ENCODE measurements at regions not wholly inside any gene's neighbourhood (a gene's known extent, or its start where the extent isn't known, plus 50 kb on each side); places are given as distances from the start of the nearest gene placed in this dataset.
"Not testable (repeated sequence)": the region's sequence is repeated elsewhere in the genome, so short reads cannot be mapped to it uniquely, and the experiment has no call there.

DNA sequence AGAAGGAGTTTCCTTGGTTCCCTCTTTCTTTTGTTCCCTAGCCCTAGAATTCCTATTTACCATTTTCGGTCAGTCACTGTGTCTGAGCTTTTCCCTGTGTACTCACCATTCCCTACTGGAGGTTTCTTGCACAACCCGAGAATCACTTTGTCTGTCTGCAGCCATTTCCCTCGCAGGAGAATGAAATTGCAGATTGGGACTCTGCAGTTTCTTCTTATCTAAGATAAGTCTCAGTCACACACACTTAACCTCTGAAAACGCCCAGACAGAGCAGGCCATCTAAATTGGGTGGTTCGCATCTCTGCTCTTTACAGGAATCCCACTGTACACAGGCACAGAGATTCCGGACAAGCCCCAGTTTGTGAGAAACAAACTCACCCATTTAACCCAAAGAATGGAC is 58.6 kb upstream of the CNTNAP2 start:
- Histone ChIP-seq H3K9me3 (ENCODE audit: control insufficient read depth in 1 of 2, low read length in 2 of 2) (no peaks in the 10 kb centered on the region), H3K27me3 (ENCODE audit: low read depth, low read length) (no peaks in the 10 kb centered on the region), H3K4me3 (ENCODE audit: low read depth in 1 of 2, low read length in 2 of 2) (no peak overlapping the region), H3K27ac (ENCODE audit: low read length) (no peak overlapping the region), H3K4me1 (ENCODE audit: control insufficient read depth in 1 of 2, insufficient read depth in 2 of 2, low read length in 2 of 2) (no peaks in the 10 kb centered on the region), H3K36me3 (ENCODE audit: control insufficient read depth in 1 of 2, insufficient read depth in 2 of 2, low read length in 2 of 2) (no peaks in the 10 kb centered on the region)

GRCh38 chr7:146054909-146055308 is 61.7 kb upstream of the CNTNAP2 start:
- no peaks in the 10 kb centered on the region for H3K9me3 ChIP-seq (ENCODE audit: control insufficient read depth in 1 of 2, low read length in 2 of 2)
- no peak overlapping the region for H3K27ac ChIP-seq (ENCODE audit: low read length)
- H3K36me3 ChIP-seq (ENCODE audit: control insufficient read depth in 1 of 2, insufficient read depth in 2 of 2, low read length in 2 of 2): no peaks in the 10 kb centered on the region
- H3K27me3 ChIP-seq (ENCODE audit: low read depth, low read length): no peaks in the 10 kb centered on the region
- H3K4me3 ChIP-seq (ENCODE audit: low read depth in 1 of 2, low read length in 2 of 2): no peak overlapping the region
- H3K4me1 ChIP-seq (ENCODE audit: control insufficient read depth in 1 of 2, insufficient read depth in 2 of 2, low read length in 2 of 2): no peaks in the 10 kb centered on the region

- Histone ChIP-seq H3K4me1 (ENCODE audit: control insufficient read depth in 1 of 2, insufficient read depth in 2 of 2, low read length in 2 of 2) (no peaks in the 10 kb centered on the region), H3K4me3 (ENCODE audit: low read depth in 1 of 2, low read length in 2 of 2) (no peak overlapping the region), H3K36me3 (ENCODE audit: control insufficient read depth in 1 of 2, insufficient read depth in 2 of 2, low read length in 2 of 2) (no peaks in the 10 kb centered on the region), H3K27ac (ENCODE audit: low read length) (no peak overlapping the region), H3K27me3 (ENCODE audit: low read depth, low read length) (no peaks in the 10 kb centered on the region), H3K9me3 (ENCODE audit: control insufficient read depth in 1 of 2, low read length in 2 of 2) (no peaks in the 10 kb centered on the region)
Observed at GRCh38 chr7:146053492-146053891, 63.1 kb upstream of the CNTNAP2 start.

DNA sequence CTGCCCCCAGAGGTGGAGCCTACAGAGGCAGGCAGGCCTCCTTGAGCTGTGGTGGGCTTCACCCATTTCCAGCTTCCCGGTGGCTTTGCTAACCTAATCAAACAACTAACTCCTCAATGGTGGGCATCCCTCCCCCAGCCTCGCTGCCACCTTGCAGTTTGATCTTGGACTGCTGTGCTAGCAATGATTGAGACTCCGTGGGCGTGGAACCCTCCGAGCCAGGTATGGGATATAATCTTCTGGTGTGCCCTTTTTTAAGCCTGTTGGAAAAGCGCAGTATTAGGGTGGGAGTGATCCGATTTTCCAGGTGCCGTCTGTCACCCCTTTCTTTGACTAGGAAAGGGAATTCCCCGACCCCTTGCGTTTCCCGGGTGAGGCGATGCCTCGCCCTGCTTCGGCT is 73.3 kb upstream of the CNTNAP2 start:
- not testable (repeated sequence) for H3K4me1 ChIP-seq (ENCODE audit: control insufficient read depth in 1 of 2, insufficient read depth in 2 of 2, low read length in 2 of 2); H3K36me3 ChIP-seq (ENCODE audit: control insufficient read depth in 1 of 2, insufficient read depth in 2 of 2, low read length in 2 of 2); H3K4me3 ChIP-seq (ENCODE audit: low read depth in 1 of 2, low read length in 2 of 2); H3K27ac ChIP-seq (ENCODE audit: low read length); H3K9me3 ChIP-seq (ENCODE audit: control insufficient read depth in 1 of 2, low read length in 2 of 2); H3K27me3 ChIP-seq (ENCODE audit: low read depth, low read length)

- H3K4me3 ChIP-seq (ENCODE audit: low read depth in 1 of 2, low read length in 2 of 2): no peak overlapping the region
- no peaks in the 10 kb centered on the region for H3K36me3 ChIP-seq (ENCODE audit: control insufficient read depth in 1 of 2, insufficient read depth in 2 of 2, low read length in 2 of 2)
- H3K27ac ChIP-seq (ENCODE audit: low read length): no peak overlapping the region
- H3K9me3 ChIP-seq (ENCODE audit: control insufficient read depth in 1 of 2, low read length in 2 of 2): peaks cover 0 to 6% of the 10 kb centered on the region in 2 donors
- H3K27me3 ChIP-seq (ENCODE audit: low read depth, low read length): no peaks in the 10 kb centered on the region
- no peaks in the 10 kb centered on the region for H3K4me1 ChIP-seq (ENCODE audit: control insufficient read depth in 1 of 2, insufficient read depth in 2 of 2, low read length in 2 of 2)
Observed at GRCh38 chr7:146028251-146028750, 88.3 kb upstream of the CNTNAP2 start.

DNA sequence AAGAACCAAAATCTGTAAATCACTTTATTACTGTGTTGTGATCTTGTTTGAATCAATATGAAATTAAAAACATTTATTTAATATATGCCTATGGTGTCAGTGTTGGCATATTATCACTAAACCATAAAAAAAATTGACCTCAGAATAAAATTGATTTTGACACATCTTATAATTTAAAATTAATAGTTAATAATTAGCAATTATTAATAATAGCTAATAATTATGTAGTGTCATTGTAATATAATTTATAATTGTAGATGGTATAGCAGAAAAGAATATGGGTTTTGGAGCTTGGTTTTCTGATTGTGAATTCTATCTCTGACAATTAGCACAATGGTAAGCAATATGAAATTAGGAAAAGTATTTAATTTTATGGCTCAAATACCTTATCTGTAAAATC is 89.4 kb upstream of the CNTNAP2 start:
- Histone ChIP-seq H3K36me3 (ENCODE audit: control insufficient read depth in 1 of 2, insufficient read depth in 2 of 2, low read length in 2 of 2) (no peaks in the 10 kb centered on the region), H3K4me1 (ENCODE audit: control insufficient read depth in 1 of 2, insufficient read depth in 2 of 2, low read length in 2 of 2) (no peaks in the 10 kb centered on the region), H3K27me3 (ENCODE audit: low read depth, low read length) (no peaks in the 10 kb centered on the region), H3K27ac (ENCODE audit: low read length) (no peak overlapping the region), H3K9me3 (ENCODE audit: control insufficient read depth in 1 of 2, low read length in 2 of 2) (peaks cover 0 to 6% of the 10 kb centered on the region in 2 donors), H3K4me3 (ENCODE audit: low read depth in 1 of 2, low read length in 2 of 2) (no peak overlapping the region)

GRCh38 chr7:146022776-146023175 is 93.8 kb upstream of the CNTNAP2 start:
- no peaks in the 10 kb centered on the region for H3K4me1 ChIP-seq (ENCODE audit: control insufficient read depth in 1 of 2, insufficient read depth in 2 of 2, low read length in 2 of 2)
- H3K9me3 ChIP-seq (ENCODE audit: control insufficient read depth in 1 of 2, low read length in 2 of 2): peaks cover 0 to 6% of the 10 kb centered on the region in 2 donors
- H3K4me3 ChIP-seq (ENCODE audit: low read depth in 1 of 2, low read length in 2 of 2): no peak overlapping the region
- H3K27ac ChIP-seq (ENCODE audit: low read length): no peak overlapping the region
- no peaks in the 10 kb centered on the region for H3K36me3 ChIP-seq (ENCODE audit: control insufficient read depth in 1 of 2, insufficient read depth in 2 of 2, low read length in 2 of 2)
- no peaks in the 10 kb centered on the region for H3K27me3 ChIP-seq (ENCODE audit: low read depth, low read length)

DNA sequence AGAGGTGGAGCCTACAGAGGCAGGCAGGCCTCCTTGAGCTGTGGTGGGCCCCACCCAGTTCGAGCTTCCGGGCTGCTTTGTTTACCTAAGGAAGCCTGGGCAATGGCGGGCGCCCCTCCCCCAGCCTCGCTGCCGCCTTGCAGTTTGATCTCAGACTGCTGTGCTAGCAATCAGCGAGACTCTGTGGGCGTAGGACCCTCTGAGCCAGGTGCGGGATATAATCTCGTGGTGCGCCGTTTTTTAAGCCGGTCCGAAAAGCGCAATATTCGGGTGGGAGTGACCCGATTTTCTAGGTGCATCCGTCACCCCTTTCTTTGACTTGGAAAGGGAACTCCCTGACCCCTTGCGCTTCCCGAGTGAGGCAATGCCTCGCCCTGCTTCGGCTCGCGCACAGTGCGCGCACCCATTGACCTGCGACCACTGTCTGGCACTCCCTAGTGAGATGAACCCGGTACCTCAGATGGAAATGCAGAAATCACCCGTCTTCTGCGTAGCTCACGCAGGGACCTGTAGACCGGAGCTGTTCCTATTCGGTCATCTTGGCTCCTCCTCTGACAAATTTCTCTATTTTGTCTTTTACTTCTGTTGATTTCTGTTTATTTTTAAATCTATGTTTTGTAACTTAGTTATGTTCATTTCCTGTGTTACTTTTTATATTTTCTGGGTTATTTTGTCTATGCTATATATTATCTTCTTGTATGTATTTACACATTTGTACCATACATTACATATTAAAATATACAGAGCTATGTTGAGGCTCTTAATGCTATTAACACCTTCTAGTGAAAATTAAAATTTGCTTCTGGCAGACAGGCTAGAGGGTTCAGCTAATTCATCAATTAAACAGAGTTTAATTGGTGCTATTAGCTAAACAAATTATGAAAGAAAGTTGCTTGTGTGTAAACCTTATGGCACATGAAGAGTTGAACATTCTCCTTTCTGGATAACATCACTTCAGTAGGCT is 97.3 kb upstream of the CNTNAP2 start:
- not testable (repeated sequence) for H3K27me3 ChIP-seq (ENCODE audit: low read depth, low read length); H3K36me3 ChIP-seq (ENCODE audit: control insufficient read depth in 1 of 2, insufficient read depth in 2 of 2, low read length in 2 of 2); H3K4me3 ChIP-seq (ENCODE audit: low read depth in 1 of 2, low read length in 2 of 2); H3K4me1 ChIP-seq (ENCODE audit: control insufficient read depth in 1 of 2, insufficient read depth in 2 of 2, low read length in 2 of 2); H3K9me3 ChIP-seq (ENCODE audit: control insufficient read depth in 1 of 2, low read length in 2 of 2); H3K27ac ChIP-seq (ENCODE audit: low read length)

DNA sequence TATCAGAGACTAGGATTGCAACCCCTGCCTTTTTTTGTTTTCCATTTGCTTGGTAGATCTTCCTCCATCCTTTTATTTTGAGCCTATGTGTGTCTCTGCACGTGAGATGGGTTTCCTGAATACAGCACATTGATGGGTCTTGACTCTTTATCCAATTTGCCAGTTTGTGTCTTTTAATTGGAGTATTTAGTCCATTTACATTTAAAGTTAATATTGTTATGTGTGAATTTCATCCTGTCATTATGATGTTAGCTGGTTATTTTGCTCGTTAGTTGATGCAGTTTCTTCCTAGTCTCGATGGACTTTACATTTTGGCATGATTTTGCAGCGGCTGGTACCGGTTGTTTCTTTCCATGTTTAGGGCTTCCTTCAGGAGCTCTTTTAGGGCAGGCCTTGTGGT is 99.2 kb upstream of the CNTNAP2 start:
- H3K27ac ChIP-seq (ENCODE audit: low read length); H3K4me3 ChIP-seq (ENCODE audit: low read depth in 1 of 2, low read length in 2 of 2); H3K36me3 ChIP-seq (ENCODE audit: control insufficient read depth in 1 of 2, insufficient read depth in 2 of 2, low read length in 2 of 2); H3K4me1 ChIP-seq (ENCODE audit: control insufficient read depth in 1 of 2, insufficient read depth in 2 of 2, low read length in 2 of 2); H3K9me3 ChIP-seq (ENCODE audit: control insufficient read depth in 1 of 2, low read length in 2 of 2); H3K27me3 ChIP-seq (ENCODE audit: low read depth, low read length): not testable (repeated sequence)

GRCh38 chr7:146014154-146014553 is 102.4 kb upstream of the CNTNAP2 start:
- not testable (repeated sequence) for H3K4me3 ChIP-seq (ENCODE audit: low read depth in 1 of 2, low read length in 2 of 2); H3K27me3 ChIP-seq (ENCODE audit: low read depth, low read length); H3K36me3 ChIP-seq (ENCODE audit: control insufficient read depth in 1 of 2, insufficient read depth in 2 of 2, low read length in 2 of 2); H3K9me3 ChIP-seq (ENCODE audit: control insufficient read depth in 1 of 2, low read length in 2 of 2); H3K27ac ChIP-seq (ENCODE audit: low read length); H3K4me1 ChIP-seq (ENCODE audit: control insufficient read depth in 1 of 2, insufficient read depth in 2 of 2, low read length in 2 of 2)

DNA sequence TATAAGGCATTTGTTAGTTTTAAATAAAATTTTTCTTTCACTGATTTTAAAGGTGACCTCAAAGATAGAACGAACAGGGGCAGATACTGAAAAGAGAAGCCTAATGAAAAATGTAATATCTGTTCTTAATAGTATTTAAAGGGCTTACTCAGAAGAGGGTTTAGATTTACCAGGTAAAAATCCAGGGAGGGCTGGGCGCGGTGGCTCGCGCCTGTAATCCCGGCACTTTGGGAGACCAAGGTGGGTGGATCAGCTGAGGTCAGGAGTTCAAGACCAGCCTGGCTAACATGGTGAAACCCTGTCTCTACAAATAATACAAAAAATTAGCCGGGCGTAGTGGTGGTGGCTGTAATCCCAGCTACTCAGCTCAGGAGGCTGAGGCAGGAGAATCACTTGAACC is 108.3 kb upstream of the CNTNAP2 start:
- Histone ChIP-seq H3K9me3 (ENCODE audit: control insufficient read depth in 1 of 2, low read length in 2 of 2) (no peaks in the 10 kb centered on the region), H3K4me3 (ENCODE audit: low read depth in 1 of 2, low read length in 2 of 2) (no peak overlapping the region), H3K36me3 (ENCODE audit: control insufficient read depth in 1 of 2, insufficient read depth in 2 of 2, low read length in 2 of 2) (no peaks in the 10 kb centered on the region), H3K27ac (ENCODE audit: low read length) (no peak overlapping the region), H3K27me3 (ENCODE audit: low read depth, low read length) (no peaks in the 10 kb centered on the region), H3K4me1 (ENCODE audit: control insufficient read depth in 1 of 2, insufficient read depth in 2 of 2, low read length in 2 of 2) (no peaks in the 10 kb centered on the region)

GRCh38 chr7:146004805-146005204 is 111.8 kb upstream of the CNTNAP2 start:
- no peak overlapping the region for H3K27ac ChIP-seq (ENCODE audit: low read length)
- H3K4me3 ChIP-seq (ENCODE audit: low read depth in 1 of 2, low read length in 2 of 2): no peak overlapping the region
- no peaks in the 10 kb centered on the region for H3K27me3 ChIP-seq (ENCODE audit: low read depth, low read length)
- no peaks in the 10 kb centered on the region for H3K4me1 ChIP-seq (ENCODE audit: control insufficient read depth in 1 of 2, insufficient read depth in 2 of 2, low read length in 2 of 2)
- no peaks in the 10 kb centered on the region for H3K9me3 ChIP-seq (ENCODE audit: control insufficient read depth in 1 of 2, low read length in 2 of 2)
- no peaks in the 10 kb centered on the region for H3K36me3 ChIP-seq (ENCODE audit: control insufficient read depth in 1 of 2, insufficient read depth in 2 of 2, low read length in 2 of 2)

All from muscle layer of duodenum (tissue), 2 donors.